Caco-2 (cell line): ENCODE measurements at regions not wholly inside any gene's neighbourhood (a gene's known extent, or its start where the extent isn't known, plus 50 kb on each side); places are given as distances from the start of the nearest gene placed in this dataset.

Source experiments
- BruUV-seq: library from RNA; stranded (reverse); fragments of 400-500 nt; replicated peaks from 2 replicates; lab custom pipeline; 2021; lab: Mats Ljungman, UMichigan
- CTCF ChIA-PET: fragments of 300-600 bp; sonication (Branson Sonifier 250); formaldehyde crosslinking; loops from one replicate; lab custom pipeline; 2022; ENCODE audit warnings: antibody characterized with exemption; lab: Charles Lee
- POLR2A ChIA-PET: fragments of 300-600 bp; sonication (Branson Sonifier 250); formaldehyde crosslinking; loops from one replicate; lab custom pipeline; 2022; ENCODE audit warnings: antibody characterized with exemption; lab: Charles Lee
- DNase-seq, 2 experiments: peaks; one replicate each; pipeline versions ENCODE4 v3.0.0 to v3.0.0-alpha.2; 2020 to 2022
- H3K27me3 ChIP-seq: replicated peaks from 2 replicates; pipeline ENCODE4 v1.6.0; 2011; ENCODE audit warnings: low read length; ENCODE audit not compliant: control insufficient read depth, insufficient read depth
- H3K36me3 ChIP-seq: 2 replicates; pipeline ENCODE4 v1.5.1; 2011; ENCODE audit warnings: low read length; ENCODE audit not compliant: control insufficient read depth, insufficient read depth
- H3K4me1 ChIP-seq: fragments of 250-450 bp; sonication (Bioruptor Pico); 2 replicates; pipeline ENCODE4 v1.5.1; 2020; ENCODE audit warnings: mild to moderate bottlenecking
- H3K4me3 ChIP-seq: 2 replicates; pipeline ENCODE4 v1.5.1; 2011; ENCODE audit warnings: low read depth, mild to moderate bottlenecking, control low read depth, low read length
- H3K9me3 ChIP-seq: fragments of 250-450 bp; sonication (Bioruptor Pico); 2 replicates; pipeline ENCODE4 v1.5.1; 2020; ENCODE audit warnings: mild to moderate bottlenecking, moderate library complexity
- H3K27ac Mint-ChIP-seq: one replicate; pipeline ENCODE4 v1.8.0; 2022; ENCODE audit warnings: mixed read lengths; ENCODE audit not compliant: unreplicated experiment
- H3K27me3 Mint-ChIP-seq: one replicate; pipeline ENCODE4 v1.8.0; 2022; ENCODE audit warnings: mixed read lengths; ENCODE audit not compliant: insufficient read depth, unreplicated experiment
- H3K36me3 Mint-ChIP-seq: one replicate; pipeline ENCODE4 v1.8.0; 2022; ENCODE audit warnings: mild to moderate bottlenecking, mixed read lengths; ENCODE audit not compliant: insufficient read depth, unreplicated experiment
- H3K4me1 Mint-ChIP-seq: one replicate; pipeline ENCODE4 v1.8.0; 2022; ENCODE audit warnings: low read depth, mixed read lengths; ENCODE audit not compliant: unreplicated experiment
- H3K4me3 Mint-ChIP-seq: one replicate; pipeline ENCODE4 v1.8.0; 2022; ENCODE audit warnings: mild to moderate bottlenecking, moderate library complexity, mixed read lengths; ENCODE audit not compliant: unreplicated experiment
- H3K9me3 Mint-ChIP-seq: one replicate; pipeline ENCODE4 v1.8.0; 2022; ENCODE audit warnings: mixed read lengths; ENCODE audit not compliant: unreplicated experiment
- intact Hi-C: fragments of 100-400 bp; cut with micrococcal nuclease; formaldehyde crosslinking; loops from one replicate; pipeline ENCODE4 v1.10.0; 2022; ENCODE audit not compliant: unreplicated experiment
- TF ChIP-seq, protein P1 (sequence below), 2 experiments: fragments of 200-600 bp in 1 of 2; IDR thresholded peaks; 1 replicate in 1 of 2; 2 replicates in 1 of 2; pipeline versions ENCODE4 v1.5.1 to v1.8.0; 2011 to 2022; ENCODE audit warnings: antibody characterized with exemption in 1 of 2, control low read depth in 1 of 2, inconsistent platforms in 1 of 2, low read depth in 1 of 2, low read length in 1 of 2, mild to moderate bottlenecking in 1 of 2, moderate library complexity in 1 of 2; ENCODE audit not compliant: insufficient read depth in 1 of 2, severe bottlenecking in 1 of 2, unreplicated experiment in 1 of 2

DNA sequence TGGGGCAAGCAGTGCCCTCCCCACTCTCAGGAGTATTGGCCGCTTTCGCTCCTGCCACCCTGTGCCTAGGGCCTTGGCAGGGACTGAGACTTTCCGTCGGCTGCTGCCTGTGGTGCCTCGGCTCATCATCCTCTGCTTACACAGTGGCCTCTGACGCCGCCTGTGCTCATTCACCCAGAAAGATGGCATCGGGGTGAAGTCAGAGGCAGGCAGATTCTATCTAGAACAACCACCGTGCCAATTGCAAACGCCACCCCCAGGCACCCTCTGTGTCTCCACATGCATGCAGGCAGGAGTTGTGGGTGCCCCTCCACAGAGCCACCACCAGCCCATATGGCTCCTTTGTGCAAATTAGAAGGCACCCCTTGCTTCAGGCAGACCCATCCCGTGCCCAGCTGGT, 154.2 kb upstream of the GSE1 start:
- Histone ChIP-seq H3K4me3 (no peak overlapping the region), H3K9me3 (no peaks in the 10 kb centered on the region), H3K36me3 (no peaks in the 10 kb centered on the region), H3K4me1 (peaks cover 36% of the 10 kb centered on the region), H3K27me3 (no peaks in the 10 kb centered on the region)
- POLR2A ChIA-PET, result interaction anchor here (0.6 kb wide), 1 partner anchor 98 kb away, joined by 4 read pairs; no protein-coding TSS in a partner anchor
- CTCF ChIA-PET, result interaction anchor here (0.6 kb wide), 1 partner anchor 212 kb away, joined by 3 read pairs; no protein-coding TSS in a partner anchor
- intact Hi-C loops, result no loop called here
- Mint-ChIP-seq H3K4me1 (peaks cover 24% of the 10 kb centered on the region), H3K36me3 (no peaks in the 10 kb centered on the region), H3K4me3 (no peak overlapping the region), H3K27ac (no peak overlapping the region), H3K27me3 (no peaks in the 10 kb centered on the region), H3K9me3 (no peaks in the 10 kb centered on the region)
- DNase-seq, result no peak
- TF ChIP-seq, protein P1, sequence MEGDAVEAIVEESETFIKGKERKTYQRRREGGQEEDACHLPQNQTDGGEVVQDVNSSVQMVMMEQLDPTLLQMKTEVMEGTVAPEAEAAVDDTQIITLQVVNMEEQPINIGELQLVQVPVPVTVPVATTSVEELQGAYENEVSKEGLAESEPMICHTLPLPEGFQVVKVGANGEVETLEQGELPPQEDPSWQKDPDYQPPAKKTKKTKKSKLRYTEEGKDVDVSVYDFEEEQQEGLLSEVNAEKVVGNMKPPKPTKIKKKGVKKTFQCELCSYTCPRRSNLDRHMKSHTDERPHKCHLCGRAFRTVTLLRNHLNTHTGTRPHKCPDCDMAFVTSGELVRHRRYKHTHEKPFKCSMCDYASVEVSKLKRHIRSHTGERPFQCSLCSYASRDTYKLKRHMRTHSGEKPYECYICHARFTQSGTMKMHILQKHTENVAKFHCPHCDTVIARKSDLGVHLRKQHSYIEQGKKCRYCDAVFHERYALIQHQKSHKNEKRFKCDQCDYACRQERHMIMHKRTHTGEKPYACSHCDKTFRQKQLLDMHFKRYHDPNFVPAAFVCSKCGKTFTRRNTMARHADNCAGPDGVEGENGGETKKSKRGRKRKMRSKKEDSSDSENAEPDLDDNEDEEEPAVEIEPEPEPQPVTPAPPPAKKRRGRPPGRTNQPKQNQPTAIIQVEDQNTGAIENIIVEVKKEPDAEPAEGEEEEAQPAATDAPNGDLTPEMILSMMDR (IDR thresholded peaks at IDR 0.05; ENCODE audit: insufficient read depth in 1 of 2, low read depth in 1 of 2, low read length in 1 of 2, severe bottlenecking in 1 of 2, unreplicated experiment in 1 of 2), result no peak
- BruUV-seq, result no TSS peak

DNA sequence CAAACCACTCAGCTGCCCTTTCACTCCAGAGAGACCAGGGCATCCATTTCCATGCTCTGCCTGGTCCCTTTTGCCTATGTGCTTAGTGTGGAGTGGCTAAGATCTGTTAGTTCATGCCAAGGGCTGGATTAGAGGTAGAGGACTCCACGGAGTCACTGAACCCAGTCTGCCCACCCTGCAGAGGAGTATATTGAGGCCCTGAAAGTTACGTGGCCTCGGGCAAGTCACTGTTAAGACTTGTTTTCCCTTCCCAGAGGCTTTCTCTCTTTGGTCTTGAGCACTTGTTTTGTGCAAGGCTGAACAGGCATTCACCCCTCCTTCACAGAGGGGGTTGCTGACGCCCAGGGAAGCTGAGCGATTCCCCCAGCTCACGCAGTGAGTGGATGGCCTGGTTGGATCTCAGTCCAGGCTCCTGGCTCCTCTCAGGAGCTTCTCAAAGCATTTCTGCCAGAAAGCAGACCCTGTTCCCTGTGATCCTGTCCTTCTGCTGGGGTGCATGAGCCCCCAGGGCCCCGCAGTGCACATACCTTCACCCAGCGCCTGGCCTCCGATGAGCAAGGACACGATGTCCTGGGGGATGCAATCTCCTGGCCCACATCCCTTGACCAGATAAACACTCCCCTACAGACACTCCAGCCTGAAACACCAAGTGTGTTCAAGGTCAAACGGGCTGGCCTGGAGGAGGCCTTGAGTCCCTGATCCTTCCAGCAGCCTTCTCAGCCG, 153.4 kb upstream of the GSE1 start:
- no peak overlapping the region for H3K4me3 ChIP-seq
- intact Hi-C loops, result no loop called here
- no peaks in the 10 kb centered on the region for H3K36me3 ChIP-seq
- Mint-ChIP-seq H3K36me3 (no peaks in the 10 kb centered on the region), H3K27me3 (no peaks in the 10 kb centered on the region), H3K4me3 (no peak overlapping the region), H3K9me3 (no peaks in the 10 kb centered on the region), H3K27ac (no peak overlapping the region), H3K4me1 (peaks cover 24% of the 10 kb centered on the region)
- DNase-seq, result no peak
- H3K27me3 ChIP-seq, result no peaks in the 10 kb centered on the region
- TF ChIP-seq, protein P1 (IDR thresholded peaks at IDR 0.05; ENCODE audit: insufficient read depth in 1 of 2, low read depth in 1 of 2, low read length in 1 of 2, severe bottlenecking in 1 of 2, unreplicated experiment in 1 of 2), result no peak
- H3K9me3 ChIP-seq, result no peaks in the 10 kb centered on the region
- BruUV-seq, result no TSS peak
- POLR2A ChIA-PET, result interaction anchor here (0.6 kb wide), 1 partner anchor 105 kb away, joined by 3 read pairs; no protein-coding TSS in a partner anchor
- peaks cover 36% of the 10 kb centered on the region for H3K4me1 ChIP-seq
- CTCF ChIA-PET, result interaction anchor here (0.6 to 2.2 kb wide), 2 partner anchors 39 to 213 kb away, joined by 3 to 9 read pairs; no protein-coding TSS in a partner anchor

DNA sequence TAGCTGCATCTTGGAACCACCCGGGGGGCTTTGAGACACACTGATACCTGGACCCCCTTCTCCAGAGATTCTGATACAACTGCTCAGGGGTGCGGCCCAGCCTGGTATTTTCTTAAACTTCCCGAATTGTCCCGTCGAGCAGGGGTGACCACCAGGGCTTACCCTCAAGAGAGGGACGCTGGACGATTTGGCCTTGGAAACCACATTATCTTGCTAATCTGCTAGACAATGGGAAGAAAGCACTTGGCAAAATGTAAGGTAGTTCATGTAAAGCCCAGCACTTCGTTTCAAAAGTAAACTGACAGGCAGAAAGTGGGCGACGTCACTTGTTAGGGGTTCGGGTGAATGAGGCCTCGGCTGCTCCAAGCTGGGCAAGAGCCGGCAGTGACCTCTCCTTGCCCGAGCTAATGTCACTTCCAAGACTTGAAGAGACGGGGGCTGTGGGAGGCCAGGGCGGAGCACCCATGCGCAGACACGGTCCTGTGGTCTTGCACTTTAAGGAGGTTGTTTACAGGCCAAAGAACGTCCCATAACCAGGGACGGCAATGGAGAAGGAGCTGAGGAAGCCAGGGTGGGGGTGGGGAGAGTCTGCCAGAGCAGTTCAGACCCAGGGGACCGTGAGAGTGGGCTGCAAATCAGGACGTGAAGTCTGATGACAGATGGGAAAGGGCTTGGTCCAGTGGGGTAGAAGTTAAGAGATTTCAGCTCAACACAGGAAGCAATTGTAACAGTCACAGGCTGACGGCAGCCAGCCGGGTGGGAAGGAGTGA, 152.7 kb upstream of the GSE1 start:
- no TSS peak for BruUV-seq
- no peak for DNase-seq
- peaks cover 36% of the 10 kb centered on the region for H3K4me1 ChIP-seq
- peak overlapping the region; percentile 51 for H3K27ac Mint-ChIP-seq
- ChIA-PET CTCF (interaction anchor here (0.6 to 2.2 kb wide), 5 partner anchors 8 to 146 kb away, joined by 3 to 9 read pairs (median 4); no protein-coding TSS in a partner anchor), POLR2A (interaction anchor here (0.6 kb wide), 1 partner anchor 104 kb away, joined by 3 read pairs; no protein-coding TSS in a partner anchor)
- TF ChIP-seq, protein P1 (IDR thresholded peaks at IDR 0.05; ENCODE audit: insufficient read depth in 1 of 2, low read depth in 1 of 2, low read length in 1 of 2, severe bottlenecking in 1 of 2, unreplicated experiment in 1 of 2), result no peak
- no peaks in the 10 kb centered on the region for H3K9me3 Mint-ChIP-seq
- H3K4me3 Mint-ChIP-seq, result peak overlapping the region; percentile 54
- H3K27me3 ChIP-seq, result no peaks in the 10 kb centered on the region
- intact Hi-C loops, result no loop called here
- H3K36me3 ChIP-seq, result no peaks in the 10 kb centered on the region
- H3K27me3 Mint-ChIP-seq, result no peaks in the 10 kb centered on the region
- no peaks in the 10 kb centered on the region for H3K36me3 Mint-ChIP-seq
- H3K4me3 ChIP-seq, result no peak overlapping the region
- H3K4me1 Mint-ChIP-seq, result peaks cover 26% of the 10 kb centered on the region
- H3K9me3 ChIP-seq, result no peaks in the 10 kb centered on the region
